ENCODE measurements at regions not wholly inside any gene's neighbourhood (a gene's known extent, or its start where the extent isn't known, plus 50 kb on each side); places are given as distances from the start of the nearest gene placed in this dataset.

DNA sequence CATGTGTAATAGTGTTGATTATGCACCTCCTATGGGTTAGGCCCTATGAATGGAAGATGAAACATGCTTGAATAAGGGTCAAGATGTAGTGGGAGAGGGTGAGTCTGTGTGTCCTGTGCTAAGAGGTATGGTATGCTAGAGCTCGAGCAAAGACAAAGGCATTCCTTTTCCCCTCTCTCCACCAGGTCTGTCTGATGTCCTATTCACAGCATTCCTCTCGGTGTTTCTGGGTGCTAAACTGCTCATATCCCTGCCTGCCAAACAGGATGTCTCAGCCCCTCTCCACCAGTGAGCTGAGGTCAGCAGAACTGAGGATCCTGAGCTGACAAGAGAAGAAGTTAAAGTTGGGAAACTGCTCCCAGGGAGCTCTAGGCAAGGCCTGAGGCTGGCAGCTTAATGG lies 344.9 kb downstream of the TSN start:
- ChIA-PET CTCF (ENCODE audit: partially characterized antibody) (interaction anchor here (0.7 to 1.7 kb wide), 7 partner anchors 11 to 578 kb away, joined by 3 to 9 read pairs (median 3); no protein-coding TSS in a partner anchor), POLR2A (ENCODE audit: partially characterized antibody) (interaction anchor here (1.0 kb wide), 1 partner anchor 9 kb away, joined by 3 read pairs; no protein-coding TSS in a partner anchor)
- no peak overlapping the region for H4K5ac ChIP-seq (ENCODE audit: insufficient read length, low read depth, low read length)
- DNase-seq (ENCODE audit: low read depth in 1 of 2, low spot score in 2 of 2): peak in 1 of 2 experiments; percentile 21
- no peak overlapping the region for H4K8ac ChIP-seq (ENCODE audit: extremely low read depth, insufficient read depth, low read length)
- H3K27me3 ChIP-seq (replicated peaks in 1 of 4; ENCODE audit: control insufficient read depth in 3 of 4, extremely low read depth in 1 of 4, insufficient read depth in 3 of 4, low read length in 3 of 4): no peaks in the 10 kb centered on the region
- WGBS, 2 experiments (ENCODE audit: extremely low coverage in 1 of 2, insufficient coverage in 1 of 2, insufficient read length in 1 of 2, insufficient replicate concordance in 2 of 2, low coverage in 1 of 2, low lambda C conversion rate in 2 of 2, missing lambda C conversion rate in 1 of 2): 80% methylated on average over 2 of the region's 2 CpGs; no CpG with 5 or more reads in 1 of the 2 experiments
- peaks cover 0 to 4% of the 10 kb centered on the region in 2 experiments; a peak in 2 of 4 replicates for H3K9me3 ChIP-seq (ENCODE audit: insufficient read depth in 2 of 2, low read depth in 1 of 2, low read length in 1 of 2)
- H3K14ac ChIP-seq (ENCODE audit: insufficient read length): no peak overlapping the region
- no peaks in the 10 kb centered on the region for H3K79me1 ChIP-seq (ENCODE audit: low read depth, low read length)
- FAIRE-seq: no peak
- no peak overlapping the region for H3K4ac ChIP-seq (replicated peaks; ENCODE audit: insufficient read length, low read depth, low read length)
- peak overlapping the region; percentile 30; the same call in 1 of the 2 replicates for H2AFZ ChIP-seq (ENCODE audit: low read length)
- H3K23me2 ChIP-seq (ENCODE audit: low read depth, low read length): no peaks in the 10 kb centered on the region
- no peak overlapping the region for H4K91ac ChIP-seq (replicated peaks; ENCODE audit: insufficient read length, low read length)
- no peak overlapping the region for H3K4me3 ChIP-seq (ENCODE audit: extremely low read depth in 1 of 4, insufficient read depth in 2 of 4, low read depth in 3 of 4, low read length in 4 of 4)
- no peaks in the 10 kb centered on the region; a peak in 2 of 7 replicates for H3K4me1 ChIP-seq (replicated peaks in 1 of 4; ENCODE audit: control insufficient read depth in 3 of 4, insufficient read depth in 4 of 4, low read length in 3 of 4)
- no peak overlapping the region for H2BK12ac ChIP-seq (ENCODE audit: low read depth, low read length)
- H2BK120ac ChIP-seq (replicated peaks; ENCODE audit: low read depth, low read length): no peak overlapping the region
- H2BK20ac ChIP-seq (ENCODE audit: low read length): no peak overlapping the region
- no peak overlapping the region for H3K23ac ChIP-seq (ENCODE audit: insufficient read length)
- H3K18ac ChIP-seq (ENCODE audit: extremely low read depth, low read length): no peak overlapping the region
- TF ChIP-seq TEAD4 (IDR thresholded peaks at IDR 0.05; ENCODE audit: low read depth, low read length): peak; percentile 45; the same call in 1 of the 2 replicates
- no peak for TF ChIP-seq RXRA (IDR thresholded peaks at IDR 0.05; ENCODE audit: insufficient read depth, low read depth, low read length)
- H4K20me1 ChIP-seq (replicated peaks in 1 of 2; ENCODE audit: control insufficient read depth in 1 of 2, insufficient read depth in 2 of 2, low read length in 2 of 2): no peaks in the 10 kb centered on the region
- no peak overlapping the region for H2BK5ac ChIP-seq (ENCODE audit: low read depth, low read length)
- no peaks in the 10 kb centered on the region for H3K79me2 ChIP-seq (ENCODE audit: control insufficient read depth in 1 of 2, insufficient read depth in 2 of 2, low read length in 2 of 2)
- no peak overlapping the region for H2BK15ac ChIP-seq (ENCODE audit: low read length)
- no peak overlapping the region for H3K9ac ChIP-seq (replicated peaks in 1 of 4; ENCODE audit: extremely low read depth in 1 of 4, low read depth in 3 of 4, low read length in 3 of 4)
- H3K56ac ChIP-seq (replicated peaks; ENCODE audit: insufficient read length, low read depth, low read length): no peak overlapping the region
- H3K4me2 ChIP-seq (ENCODE audit: insufficient read depth in 1 of 2, low read depth in 2 of 2, low read length in 2 of 2): no peak overlapping the region
- H3K27ac ChIP-seq (ENCODE audit: low read depth, low read length): no peak overlapping the region
- no peak overlapping the region for H2AK5ac ChIP-seq (ENCODE audit: low read depth, low read length)
- no peaks in the 10 kb centered on the region for H3K36me3 ChIP-seq (ENCODE audit: control insufficient read depth in 2 of 4, insufficient read depth in 4 of 4, low read length in 3 of 4)
